ENCODE measurements at regions not wholly inside any gene's neighbourhood (a gene's known extent, or its start where the extent isn't known, plus 50 kb on each side); places are given as distances from the start of the nearest gene placed in this dataset.

DNA sequence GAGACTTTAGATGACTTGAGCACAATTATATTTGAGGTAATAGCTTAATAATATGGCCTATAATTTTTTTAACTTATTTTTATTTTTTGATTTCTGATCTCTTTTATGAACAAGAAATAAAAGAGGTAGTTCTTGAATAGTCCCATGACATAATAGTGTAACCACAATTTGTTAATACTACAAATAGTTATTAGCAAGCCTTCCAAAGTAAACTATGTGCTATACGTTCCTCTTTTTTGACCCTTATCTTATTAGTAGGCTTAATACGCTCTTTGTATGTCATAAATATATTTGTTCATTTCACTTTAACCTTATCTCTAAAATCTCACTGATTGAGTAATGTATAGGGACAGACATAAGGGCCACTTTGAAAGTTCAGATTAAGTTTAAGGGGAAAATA is 78.7 kb upstream of the NR4A3 start:
- H3K4me1 ChIP-seq = no peaks in the 10 kb centered on the region
- ChIA-PET CTCF (no interaction called here), POLR2A (no interaction called here)
- no peak overlapping the region for H3K4me2 ChIP-seq
- ATAC-seq (no peak), DNase-seq (ENCODE audit: low read depth in 1 of 2, low spot score in 1 of 2) (no peak), FAIRE-seq (no peak)
- no peak overlapping the region for H3K4me3 ChIP-seq
- no peak for TF ChIP-seq HES2 (IDR thresholded peaks at IDR 0.05)
- no peak for TF ChIP-seq MAZ (IDR thresholded peaks at IDR 0.05; ENCODE audit: borderline replicate concordance, low read depth, low read length)
- no peak for TF ChIP-seq HOXB13 (CRISPR knock-in tag; IDR thresholded peaks at IDR 0.05; ENCODE audit: low read depth)
- WGBS (ENCODE audit: missing lambda C conversion rate) = 34% methylated on average over 2 of the region's 2 CpGs
- H3K9me3 ChIP-seq = no peaks in the 10 kb centered on the region
- H3K27ac ChIP-seq = no peak overlapping the region

DNA sequence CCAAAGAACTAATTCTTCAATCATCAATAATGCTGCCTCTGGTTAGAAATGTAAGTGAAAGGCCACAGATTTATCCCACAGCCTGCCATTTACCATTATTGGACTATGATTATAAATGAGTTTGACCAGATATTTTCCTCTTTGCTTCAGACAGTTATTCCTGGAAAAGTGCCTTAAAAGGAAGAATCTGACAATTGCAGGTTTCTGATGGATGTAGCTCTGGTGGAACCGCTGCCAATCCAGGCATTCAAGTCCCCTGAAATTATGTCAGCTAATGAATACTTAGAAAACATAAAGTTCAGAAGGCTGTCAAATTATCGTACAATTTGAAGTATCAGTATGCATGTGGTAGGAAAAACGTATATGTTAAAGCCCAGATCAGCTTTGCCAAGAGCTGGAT is 78.2 kb upstream of the NR4A3 start:
- 10% methylated on average over 3 of the region's 3 CpGs for WGBS (ENCODE audit: missing lambda C conversion rate)
- Histone ChIP-seq H3K4me1 (no peaks in the 10 kb centered on the region), H3K27ac (no peak overlapping the region), H3K4me3 (no peak overlapping the region), H3K4me2 (no peak overlapping the region), H3K9me3 (no peaks in the 10 kb centered on the region)
- ChIA-PET CTCF (no interaction called here), POLR2A (no interaction called here)
- FAIRE-seq = no peak
- DNase-seq (ENCODE audit: low read depth in 1 of 2, low spot score in 1 of 2) = no peak
- no peak for ATAC-seq
- TF ChIP-seq TFCP2L1 (CRISPR knock-in tag; IDR thresholded peaks at IDR 0.05) (no peak), HOXB5 (CRISPR knock-in tag; IDR thresholded peaks at IDR 0.05) (no peak), REST (IDR thresholded peaks at IDR 0.05) (no peak), HOXA7 (CRISPR knock-in tag; IDR thresholded peaks at IDR 0.05) (no peak), FOSB (CRISPR knock-in tag; IDR thresholded peaks at IDR 0.05) (no peak), RNF2 (IDR thresholded peaks at IDR 0.05; ENCODE audit: borderline replicate concordance, low read depth) (no peak), PHF8 (IDR thresholded peaks at IDR 0.05; ENCODE audit: borderline replicate concordance, low read depth) (no peak), KDM1A (IDR thresholded peaks at IDR 0.05; ENCODE audit: low read depth) (no peak), HDAC2 (IDR thresholded peaks at IDR 0.05) (no peak), GATA3 (IDR thresholded peaks at IDR 0.05; ENCODE audit: borderline replicate concordance) (no peak), ATOH8 (CRISPR knock-in tag; IDR thresholded peaks at IDR 0.05; ENCODE audit: low read depth) (no peak), ZC3H11A (IDR thresholded peaks at IDR 0.05) (no peak), NFE2L2 (conservative IDR thresholded peaks at IDR 0.05; ENCODE audit: low read length) (no peak), RFX5 (IDR thresholded peaks at IDR 0.05) (no peak)

DNA sequence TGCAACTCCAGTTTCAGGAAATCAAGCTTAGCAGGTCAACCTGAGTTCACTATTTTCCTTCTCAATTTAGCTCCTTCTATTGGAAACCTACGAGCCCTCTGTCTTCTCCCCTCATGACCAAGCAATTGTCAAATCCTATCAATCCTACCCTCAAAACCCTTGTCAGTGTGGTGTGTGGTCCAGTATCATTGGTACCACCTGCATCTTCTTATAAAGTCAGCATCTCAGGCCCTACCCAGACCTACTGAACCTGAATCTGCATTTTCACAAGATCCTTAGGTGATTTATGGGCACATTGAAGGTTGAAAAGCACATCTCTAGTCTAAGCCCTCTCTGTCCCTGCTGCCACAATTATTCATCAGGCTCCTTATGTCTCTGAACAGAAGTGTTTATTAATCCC is 77.6 kb upstream of the NR4A3 start:
- DNase-seq (ENCODE audit: low read depth in 1 of 2, low spot score in 1 of 2) = no peak
- POLR2A ChIA-PET = no interaction called here
- 17% methylated on average over 1 of the region's 1 CpG for WGBS (ENCODE audit: missing lambda C conversion rate)
- ATAC-seq = no peak
- H3K4me1 ChIP-seq = no peaks in the 10 kb centered on the region
- FAIRE-seq = no peak
- no peaks in the 10 kb centered on the region for H3K9me3 ChIP-seq
- CTCF ChIA-PET = no interaction called here
- H3K4me2 ChIP-seq = no peak overlapping the region
- no peak overlapping the region for H3K4me3 ChIP-seq
- H3K27ac ChIP-seq = no peak overlapping the region
- TF ChIP-seq CHD4 (IDR thresholded peaks at IDR 0.05; ENCODE audit: borderline replicate concordance) (no peak), ZSCAN20 (CRISPR knock-in tag; IDR thresholded peaks at IDR 0.05) (no peak)
